GM12865 (cell line): ENCODE measurements at regions not wholly inside any gene's neighbourhood (a gene's known extent, or its start where the extent isn't known, plus 50 kb on each side); places are given as distances from the start of the nearest gene placed in this dataset.

Experiments
- DNase-seq: peaks from one replicate; pipeline ENCODE4 v3.0.0; 2010; ENCODE audit warnings: low read depth
- H3K4me3 ChIP-seq: 2 replicates; pipeline ENCODE4 v1.5.1; 2011; ENCODE audit warnings: mild to moderate bottlenecking, low read depth, low read length, control low read depth
- TF ChIP-seq, protein P1 (sequence below): IDR thresholded peaks from 2 replicates; pipeline ENCODE4 v1.5.1; 2011; ENCODE audit warnings: low read length, control low read depth, low read depth, inconsistent platforms; ENCODE audit not compliant: insufficient read depth; ENCODE audit errors: missing control alignments

DNA sequence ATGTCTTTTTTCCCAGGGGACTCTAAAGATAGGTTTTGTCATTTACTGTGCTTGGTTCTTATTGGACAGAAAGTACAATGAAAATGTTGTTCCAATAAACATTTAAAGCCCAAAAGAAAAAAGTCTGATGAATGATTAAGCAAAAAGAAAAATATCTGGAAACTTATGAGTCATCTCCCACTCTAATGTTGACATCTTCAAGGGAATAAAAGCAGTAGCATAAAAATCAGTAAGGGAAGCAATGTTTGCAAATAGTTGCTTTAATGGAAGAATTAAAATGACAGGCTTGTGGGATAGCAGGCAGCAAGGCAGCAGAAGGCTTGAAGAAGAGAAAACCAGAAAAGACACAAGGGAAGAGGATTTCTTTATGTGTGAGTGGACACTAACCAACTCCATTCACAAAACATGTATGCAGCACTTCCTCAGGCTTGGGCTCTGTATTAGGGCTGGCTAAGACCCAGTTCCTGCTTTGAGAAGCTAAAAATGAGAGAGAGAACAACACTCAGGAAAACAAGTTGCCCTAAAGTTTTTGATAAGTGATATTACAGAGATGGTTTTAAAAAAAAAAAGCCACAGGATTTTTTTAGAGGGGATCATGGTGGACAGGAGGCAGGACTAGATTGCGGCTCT is 263.2 kb upstream of the NT5E start:
- TF ChIP-seq, protein P1, sequence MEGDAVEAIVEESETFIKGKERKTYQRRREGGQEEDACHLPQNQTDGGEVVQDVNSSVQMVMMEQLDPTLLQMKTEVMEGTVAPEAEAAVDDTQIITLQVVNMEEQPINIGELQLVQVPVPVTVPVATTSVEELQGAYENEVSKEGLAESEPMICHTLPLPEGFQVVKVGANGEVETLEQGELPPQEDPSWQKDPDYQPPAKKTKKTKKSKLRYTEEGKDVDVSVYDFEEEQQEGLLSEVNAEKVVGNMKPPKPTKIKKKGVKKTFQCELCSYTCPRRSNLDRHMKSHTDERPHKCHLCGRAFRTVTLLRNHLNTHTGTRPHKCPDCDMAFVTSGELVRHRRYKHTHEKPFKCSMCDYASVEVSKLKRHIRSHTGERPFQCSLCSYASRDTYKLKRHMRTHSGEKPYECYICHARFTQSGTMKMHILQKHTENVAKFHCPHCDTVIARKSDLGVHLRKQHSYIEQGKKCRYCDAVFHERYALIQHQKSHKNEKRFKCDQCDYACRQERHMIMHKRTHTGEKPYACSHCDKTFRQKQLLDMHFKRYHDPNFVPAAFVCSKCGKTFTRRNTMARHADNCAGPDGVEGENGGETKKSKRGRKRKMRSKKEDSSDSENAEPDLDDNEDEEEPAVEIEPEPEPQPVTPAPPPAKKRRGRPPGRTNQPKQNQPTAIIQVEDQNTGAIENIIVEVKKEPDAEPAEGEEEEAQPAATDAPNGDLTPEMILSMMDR, result no peak

GRCh38 chr6:85185977-85186376 is 263.9 kb upstream of the NT5E start:
- DNase-seq, result no peak
- TF ChIP-seq, protein P1, result no peak
- H3K4me3 ChIP-seq, result no peak overlapping the region

More for the DNA sequence above, 263.2 kb upstream of the NT5E start:
- no peak overlapping the region for H3K4me3 ChIP-seq
- no peak for DNase-seq

- DNase-seq, result no peak
- H3K4me3 ChIP-seq, result no peak overlapping the region
- TF ChIP-seq, protein P1, result no peak
Measured at GRCh38 chr6:85183841-85184240, 266.0 kb upstream of the NT5E start.

DNA sequence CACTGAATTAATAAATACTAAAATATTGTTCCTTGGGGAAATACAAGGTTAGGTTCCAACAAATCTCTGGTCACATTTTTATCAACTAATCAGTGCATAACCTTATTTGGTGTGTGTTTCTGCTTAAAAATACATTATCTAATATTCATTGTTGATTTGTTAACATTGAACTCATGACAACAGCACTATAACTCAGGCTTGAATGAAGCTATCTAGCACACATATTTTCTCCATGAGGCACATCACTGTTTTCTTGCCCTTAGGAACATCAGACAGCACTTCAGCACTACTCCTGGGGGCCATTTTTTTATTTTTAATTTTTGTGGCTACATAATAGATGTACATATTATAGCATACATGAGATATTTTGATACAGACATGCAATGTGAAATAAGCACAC is 277.2 kb upstream of the NT5E start:
- no peak overlapping the region for H3K4me3 ChIP-seq
- TF ChIP-seq, protein P1, result no peak
- no peak for DNase-seq

- TF ChIP-seq, protein P1, result no peak
- no peak for DNase-seq
Measured at GRCh38 chr6:85172161-85172560, 277.7 kb upstream of the NT5E start.

DNA sequence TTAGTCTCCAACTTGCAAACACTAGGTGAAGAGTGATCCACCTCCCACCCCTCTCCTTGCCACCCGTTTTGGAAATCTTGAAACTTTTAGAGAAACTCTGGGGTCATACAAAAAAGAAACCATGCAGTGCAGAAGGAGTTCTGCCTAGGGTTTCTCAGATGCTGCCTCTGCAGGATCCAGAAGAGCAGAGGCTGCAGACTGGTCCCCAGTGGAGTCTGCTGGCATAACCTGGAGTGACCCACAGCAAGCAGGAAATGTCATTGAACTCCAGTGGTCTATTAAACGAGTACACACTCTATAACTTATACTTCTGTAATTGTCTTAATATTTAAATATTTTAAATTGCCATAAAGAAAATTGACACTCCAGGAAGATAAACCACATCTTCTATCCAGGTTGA is 280.7 kb upstream of the NT5E start:
- no peak overlapping the region for H3K4me3 ChIP-seq
- no peak for DNase-seq
- TF ChIP-seq, protein P1, result no peak

More at GRCh38 chr6:85172161-85172560, 277.7 kb upstream of the NT5E start:
- H3K4me3 ChIP-seq, result no peak overlapping the region

GRCh38 chr6:85168146-85168545 is 281.7 kb upstream of the NT5E start:
- no peak for DNase-seq
- TF ChIP-seq, protein P1, result no peak
- H3K4me3 ChIP-seq, result no peak overlapping the region
